A549 (cell line): ENCODE measurements at regions not wholly inside any gene's neighbourhood (a gene's known extent, or its start where the extent isn't known, plus 50 kb on each side); places are given as distances from the start of the nearest gene placed in this dataset.

Experiments used
- ATAC-seq, 2 experiments: fragments of 200-7000 bp in 1 of 2; fragments of >200 bp in 1 of 2; cut with Nextera tagmentation in 1 of 2; cut with Tn5 transposase in 1 of 2; 3 replicates each; pipeline versions ENCODE4 v1.8.0 to v1.9.1; 2018 to 2020; ENCODE audit warnings: mild to moderate bottlenecking in 1 of 2, moderate library complexity in 1 of 2
- CTCF ChIA-PET: fragments of 300-600 bp; sonication (Branson Sonifier 250); formaldehyde crosslinking; extraction: SDS; loops from one replicate; lab custom pipeline; 2021; ENCODE audit warnings: antibody characterized with exemption, inconsistent platforms; lab: Yijun Ruan, JAX
- POLR2A ChIA-PET: fragments of 350-600 bp; formaldehyde crosslinking; extraction: SDS; loops from one replicate; lab custom pipeline; 2021; ENCODE audit warnings: antibody characterized with exemption, inconsistent platforms; lab: Yijun Ruan, JAX
- DNase-seq, 2 experiments: peaks; one replicate each; pipeline versions ENCODE4 v3.0.0 to v3.0.0-alpha.2; 2011 to 2016; ENCODE audit warnings: low read depth in 1 of 2, low spot score in 1 of 2
- FAIRE-seq: peaks from 2 replicates; lab custom pipeline; 2011; peaks lifted over from hg19 to GRCh38; lab: Jason Lieb, UNC
- H3K27ac ChIP-seq, 2 experiments: fragments of >200 bp; sonication (Bioruptor Twin); formaldehyde crosslinking; 3 replicates each; pipeline ENCODE4 v1.5.1; 2016 to 2017
- H3K4me1 ChIP-seq: fragments of >200 bp; sonication (Bioruptor Twin); formaldehyde crosslinking; 3 replicates; pipeline ENCODE4 v1.6.1; 2016
- H3K4me2 ChIP-seq: fragments of >200 bp; sonication (Bioruptor Twin); formaldehyde crosslinking; 3 replicates; pipeline ENCODE4 v1.6.1; 2016
- H3K4me3 ChIP-seq: fragments of >200 bp; sonication (Bioruptor Twin); formaldehyde crosslinking; 3 replicates; pipeline ENCODE4 v1.5.1; 2016
- H3K9me3 ChIP-seq: fragments of >200 bp; sonication (Bioruptor Twin); formaldehyde crosslinking; 3 replicates; pipeline ENCODE4 v1.6.1; 2016
- CHD2 ChIP-seq: fragments of 150-350 bp; IDR thresholded peaks from 2 replicates; pipeline ENCODE4 v1.6.1; 2014; ENCODE audit warnings: low read length; ENCODE audit not compliant: partially characterized antibody
- EHMT2 ChIP-seq: fragments of 200-600 bp; sonication (generic); IDR thresholded peaks from 2 replicates; pipeline ENCODE4 v1.6.1; 2016; ENCODE audit warnings: antibody characterized with exemption, low read depth, mild to moderate bottlenecking, moderate library complexity
- FOSL2 ChIP-seq, 2 experiments: fragments of 450-650 bp in 1 of 2; fragments of >200 bp in 1 of 2; sonication (Bioruptor Twin) in 1 of 2; formaldehyde crosslinking; IDR thresholded peaks; 2 replicates each; pipeline versions ENCODE4 v1.5.0 to v1.6.1; 2016 to 2020; ENCODE audit warnings: mild to moderate bottlenecking in 1 of 2, moderate library complexity in 1 of 2
- GATA3 ChIP-seq: IDR thresholded peaks from 2 replicates; pipeline ENCODE4 v1.6.1; 2012; ENCODE audit warnings: borderline replicate concordance
- HEYL ChIP-seq: fragments of 250-450 bp; sonication (Bioruptor Pico); IDR thresholded peaks from 2 replicates; pipeline ENCODE4 v1.8.0; 2021; ENCODE audit warnings: mild to moderate bottlenecking, moderate library complexity
- HOXB5 ChIP-seq: fragments of 250-450 bp; sonication (Bioruptor Pico); IDR thresholded peaks from 2 replicates; pipeline ENCODE4 v1.5.0; 2020; ENCODE audit warnings: mild to moderate bottlenecking, moderate library complexity
- JUNB ChIP-seq: fragments of >200 bp; sonication (Bioruptor Twin); formaldehyde crosslinking; IDR thresholded peaks from 2 replicates; pipeline ENCODE4 v1.6.1; 2016
- KDM1A ChIP-seq: fragments of 200-600 bp; sonication (generic); IDR thresholded peaks from 2 replicates; pipeline ENCODE4 v1.6.1; 2016; ENCODE audit warnings: low read depth, mild to moderate bottlenecking
- MAX ChIP-seq: IDR thresholded peaks from 2 replicates; pipeline ENCODE4 v1.6.1; 2012
- MAZ ChIP-seq: fragments of 150-350 bp; IDR thresholded peaks from 2 replicates; pipeline ENCODE4 v1.6.1; 2014; ENCODE audit warnings: antibody characterized with exemption, low read depth, low read length, borderline replicate concordance
- NFE2L2 ChIP-seq: fragments of 150-350 bp; conservative IDR thresholded peaks from 2 replicates; pipeline ENCODE4 v1.6.1; 2014; ENCODE audit warnings: low read length
- NPAS2 ChIP-seq: fragments of 250-450 bp; sonication (Bioruptor Pico); IDR thresholded peaks from 2 replicates; pipeline ENCODE4 v1.8.0; 2022; ENCODE audit warnings: mild to moderate bottlenecking, moderate library complexity, borderline replicate concordance
- RAD21 ChIP-seq, 2 experiments: fragments of >200 bp in 1 of 2; sonication (Bioruptor Twin) in 1 of 2; formaldehyde crosslinking in 1 of 2; IDR thresholded peaks in 1 of 2; conservative IDR thresholded peaks in 1 of 2; 2 replicates in 1 of 2; 3 replicates in 1 of 2; pipeline ENCODE4 v1.6.1; 2012 to 2018; ENCODE audit warnings: inconsistent platforms in 1 of 2
- REST ChIP-seq: fragments of 200-600 bp; sonication (generic); IDR thresholded peaks from 2 replicates; pipeline ENCODE4 v1.6.1; 2016; ENCODE audit warnings: antibody characterized with exemption, mild to moderate bottlenecking, moderate library complexity
- RFX5 ChIP-seq: fragments of 450-650 bp; IDR thresholded peaks from 2 replicates; pipeline ENCODE4 v1.7.1; 2014; ENCODE audit warnings: antibody characterized with exemption, mild to moderate bottlenecking, moderate library complexity
- TP53 ChIP-seq: fragments of 250-450 bp; sonication (Bioruptor Pico); IDR thresholded peaks from 2 replicates; pipeline ENCODE4 v1.5.0; 2021; ENCODE audit warnings: mild to moderate bottlenecking, moderate library complexity
- ZFP36 ChIP-seq: fragments of 450-650 bp; IDR thresholded peaks from 2 replicates; pipeline ENCODE4 v1.6.1; 2014; ENCODE audit warnings: borderline replicate concordance; ENCODE audit not compliant: partially characterized antibody
- ZSCAN20 ChIP-seq: fragments of 250-450 bp; sonication (Bioruptor Pico); IDR thresholded peaks from 2 replicates; pipeline ENCODE4 v1.8.0; 2022; ENCODE audit warnings: mild to moderate bottlenecking, moderate library complexity
- WGBS: methylation state at CpG from one replicate; pipeline ENCODE4 v1.1.6; 2017; ENCODE audit errors: missing lambda C conversion rate; 5-methylcytosine and 5-hydroxymethylcytosine counted together
- TF ChIP-seq, protein P1 (sequence below): fragments of >200 bp; sonication (Bioruptor Twin); formaldehyde crosslinking; IDR thresholded peaks from 3 replicates; pipeline ENCODE4 v1.5.1; 2016
- TF ChIP-seq, protein P2 (sequence below): fragments of 150-350 bp; IDR thresholded peaks from 2 replicates; pipeline ENCODE4 v1.6.1; 2014; ENCODE audit warnings: low read depth, mild to moderate bottlenecking, low read length
- TF ChIP-seq, protein P3 (sequence below): fragments of 450-650 bp; IDR thresholded peaks from 2 replicates; pipeline ENCODE4 v1.6.1; 2014; ENCODE audit warnings: antibody characterized with exemption
- TF ChIP-seq, protein P4 (sequence below): IDR thresholded peaks from 2 replicates; pipeline ENCODE4 v1.6.1; 2012; ENCODE audit warnings: low read depth, borderline replicate concordance
- TF ChIP-seq, protein P5 (sequence below): fragments of >200 bp; sonication (Bioruptor Twin); formaldehyde crosslinking; IDR thresholded peaks from 3 replicates; pipeline ENCODE4 v1.6.1; 2016
- TF ChIP-seq, protein P6 (sequence below): IDR thresholded peaks from 2 replicates; pipeline ENCODE4 v1.6.1; 2012

GRCh38 chr10:124344931-124345330 is 73.8 kb downstream of the OAT start:
- H3K9me3 ChIP-seq = no peaks in the 10 kb centered on the region
- TF ChIP-seq FOSL2 (IDR thresholded peaks at IDR 0.05) = no peak
- no peak for TF ChIP-seq FOSL2 (CRISPR knock-in tag; IDR thresholded peaks at IDR 0.05)
- TF ChIP-seq, protein P1, sequence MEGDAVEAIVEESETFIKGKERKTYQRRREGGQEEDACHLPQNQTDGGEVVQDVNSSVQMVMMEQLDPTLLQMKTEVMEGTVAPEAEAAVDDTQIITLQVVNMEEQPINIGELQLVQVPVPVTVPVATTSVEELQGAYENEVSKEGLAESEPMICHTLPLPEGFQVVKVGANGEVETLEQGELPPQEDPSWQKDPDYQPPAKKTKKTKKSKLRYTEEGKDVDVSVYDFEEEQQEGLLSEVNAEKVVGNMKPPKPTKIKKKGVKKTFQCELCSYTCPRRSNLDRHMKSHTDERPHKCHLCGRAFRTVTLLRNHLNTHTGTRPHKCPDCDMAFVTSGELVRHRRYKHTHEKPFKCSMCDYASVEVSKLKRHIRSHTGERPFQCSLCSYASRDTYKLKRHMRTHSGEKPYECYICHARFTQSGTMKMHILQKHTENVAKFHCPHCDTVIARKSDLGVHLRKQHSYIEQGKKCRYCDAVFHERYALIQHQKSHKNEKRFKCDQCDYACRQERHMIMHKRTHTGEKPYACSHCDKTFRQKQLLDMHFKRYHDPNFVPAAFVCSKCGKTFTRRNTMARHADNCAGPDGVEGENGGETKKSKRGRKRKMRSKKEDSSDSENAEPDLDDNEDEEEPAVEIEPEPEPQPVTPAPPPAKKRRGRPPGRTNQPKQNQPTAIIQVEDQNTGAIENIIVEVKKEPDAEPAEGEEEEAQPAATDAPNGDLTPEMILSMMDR = no peak
- TF ChIP-seq TP53 = no peak
- no peak for TF ChIP-seq EHMT2
- TF ChIP-seq, protein P2, sequence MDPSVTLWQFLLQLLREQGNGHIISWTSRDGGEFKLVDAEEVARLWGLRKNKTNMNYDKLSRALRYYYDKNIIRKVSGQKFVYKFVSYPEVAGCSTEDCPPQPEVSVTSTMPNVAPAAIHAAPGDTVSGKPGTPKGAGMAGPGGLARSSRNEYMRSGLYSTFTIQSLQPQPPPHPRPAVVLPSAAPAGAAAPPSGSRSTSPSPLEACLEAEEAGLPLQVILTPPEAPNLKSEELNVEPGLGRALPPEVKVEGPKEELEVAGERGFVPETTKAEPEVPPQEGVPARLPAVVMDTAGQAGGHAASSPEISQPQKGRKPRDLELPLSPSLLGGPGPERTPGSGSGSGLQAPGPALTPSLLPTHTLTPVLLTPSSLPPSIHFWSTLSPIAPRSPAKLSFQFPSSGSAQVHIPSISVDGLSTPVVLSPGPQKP = no peak
- no peak for TF ChIP-seq KDM1A
- no peak for TF ChIP-seq MAX
- TF ChIP-seq, protein P3, sequence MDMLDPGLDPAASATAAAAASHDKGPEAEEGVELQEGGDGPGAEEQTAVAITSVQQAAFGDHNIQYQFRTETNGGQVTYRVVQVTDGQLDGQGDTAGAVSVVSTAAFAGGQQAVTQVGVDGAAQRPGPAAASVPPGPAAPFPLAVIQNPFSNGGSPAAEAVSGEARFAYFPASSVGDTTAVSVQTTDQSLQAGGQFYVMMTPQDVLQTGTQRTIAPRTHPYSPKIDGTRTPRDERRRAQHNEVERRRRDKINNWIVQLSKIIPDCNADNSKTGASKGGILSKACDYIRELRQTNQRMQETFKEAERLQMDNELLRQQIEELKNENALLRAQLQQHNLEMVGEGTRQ = no peak
- no peak for TF ChIP-seq JUNB
- no peak for TF ChIP-seq ZFP36
- TF ChIP-seq, protein P4, sequence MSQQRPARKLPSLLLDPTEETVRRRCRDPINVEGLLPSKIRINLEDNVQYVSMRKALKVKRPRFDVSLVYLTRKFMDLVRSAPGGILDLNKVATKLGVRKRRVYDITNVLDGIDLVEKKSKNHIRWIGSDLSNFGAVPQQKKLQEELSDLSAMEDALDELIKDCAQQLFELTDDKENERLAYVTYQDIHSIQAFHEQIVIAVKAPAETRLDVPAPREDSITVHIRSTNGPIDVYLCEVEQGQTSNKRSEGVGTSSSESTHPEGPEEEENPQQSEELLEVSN = no peak
- TF ChIP-seq RFX5 = no peak
- no peak for TF ChIP-seq HEYL
- H3K4me1 ChIP-seq = no peaks in the 10 kb centered on the region
- CTCF ChIA-PET = interaction anchor here (0.6 kb wide), 1 partner anchor 17 kb away, joined by 4 read pairs; no protein-coding TSS in a partner anchor
- H3K4me3 ChIP-seq = no peak overlapping the region
- no peak overlapping the region for H3K4me2 ChIP-seq
- no peak overlapping the region for H3K27ac ChIP-seq
- POLR2A ChIA-PET = no interaction called here
- WGBS = 45% methylated on average over 3 of the region's 3 CpGs
- DNase-seq (no peak), ATAC-seq (no peak), FAIRE-seq (no peak)

DNA sequence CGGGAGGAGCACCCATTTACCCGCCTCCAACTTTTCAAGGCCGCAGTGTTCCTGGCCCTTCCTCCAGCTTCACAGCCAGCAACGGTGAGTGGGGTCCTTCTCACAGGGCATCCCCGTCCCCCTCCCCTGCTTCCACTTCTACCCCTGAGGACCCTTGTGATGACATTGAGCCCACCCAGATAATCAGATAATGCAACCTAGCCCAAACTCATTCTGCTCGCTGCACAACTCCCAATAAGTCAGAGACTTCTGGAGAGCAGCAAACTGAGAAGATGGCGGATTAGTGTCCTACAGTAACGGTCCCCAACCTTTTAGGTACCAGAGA is 74.5 kb downstream of the OAT start:
- H3K4me3 ChIP-seq = no peak overlapping the region

More for the DNA sequence above, 74.5 kb downstream of the OAT start:
- ATAC-seq (no peak), DNase-seq (no peak), FAIRE-seq (no peak)
- 62% methylated on average over 8 of the region's 8 CpGs for WGBS
- Histone ChIP-seq H3K4me1 (no peaks in the 10 kb centered on the region), H3K4me2 (no peak overlapping the region), H3K27ac (no peak overlapping the region), H3K9me3 (no peaks in the 10 kb centered on the region)
- ChIA-PET POLR2A (no interaction called here), CTCF (no interaction called here)
- no peak for TF ChIP-seq REST
- TF ChIP-seq HOXB5 (CRISPR knock-in tag) = no peak
- no peak for TF ChIP-seq GATA3
- no peak for TF ChIP-seq NFE2L2
- no peak for TF ChIP-seq CHD2
- TF ChIP-seq, protein P5, sequence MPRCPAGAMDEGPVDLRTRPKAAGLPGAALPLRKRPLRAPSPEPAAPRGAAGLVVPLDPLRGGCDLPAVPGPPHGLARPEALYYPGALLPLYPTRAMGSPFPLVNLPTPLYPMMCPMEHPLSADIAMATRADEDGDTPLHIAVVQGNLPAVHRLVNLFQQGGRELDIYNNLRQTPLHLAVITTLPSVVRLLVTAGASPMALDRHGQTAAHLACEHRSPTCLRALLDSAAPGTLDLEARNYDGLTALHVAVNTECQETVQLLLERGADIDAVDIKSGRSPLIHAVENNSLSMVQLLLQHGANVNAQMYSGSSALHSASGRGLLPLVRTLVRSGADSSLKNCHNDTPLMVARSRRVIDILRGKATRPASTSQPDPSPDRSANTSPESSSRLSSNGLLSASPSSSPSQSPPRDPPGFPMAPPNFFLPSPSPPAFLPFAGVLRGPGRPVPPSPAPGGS = no peak
- TF ChIP-seq, protein P6, sequence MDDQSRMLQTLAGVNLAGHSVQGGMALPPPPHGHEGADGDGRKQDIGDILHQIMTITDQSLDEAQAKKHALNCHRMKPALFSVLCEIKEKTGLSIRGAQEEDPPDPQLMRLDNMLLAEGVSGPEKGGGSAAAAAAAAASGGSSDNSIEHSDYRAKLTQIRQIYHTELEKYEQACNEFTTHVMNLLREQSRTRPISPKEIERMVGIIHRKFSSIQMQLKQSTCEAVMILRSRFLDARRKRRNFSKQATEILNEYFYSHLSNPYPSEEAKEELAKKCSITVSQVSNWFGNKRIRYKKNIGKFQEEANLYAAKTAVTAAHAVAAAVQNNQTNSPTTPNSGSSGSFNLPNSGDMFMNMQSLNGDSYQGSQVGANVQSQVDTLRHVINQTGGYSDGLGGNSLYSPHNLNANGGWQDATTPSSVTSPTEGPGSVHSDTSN = no peak
- TF ChIP-seq RAD21 (conservative IDR thresholded peaks at IDR 0.05 in 1 of 2, IDR thresholded peaks at IDR 0.05 in 1 of 2) = no peak
- TF ChIP-seq ZFP36 = no peak
- TF ChIP-seq NPAS2 (CRISPR knock-in tag) = no peak
- no peak for TF ChIP-seq MAZ
- TF ChIP-seq, protein P2 = no peak
- no peak for TF ChIP-seq ZSCAN20 (CRISPR knock-in tag)
